ENCODE measurements at regions not wholly inside any gene's neighbourhood (a gene's known extent, or its start where the extent isn't known, plus 50 kb on each side); places are given as distances from the start of the nearest gene placed in this dataset.

DNA sequence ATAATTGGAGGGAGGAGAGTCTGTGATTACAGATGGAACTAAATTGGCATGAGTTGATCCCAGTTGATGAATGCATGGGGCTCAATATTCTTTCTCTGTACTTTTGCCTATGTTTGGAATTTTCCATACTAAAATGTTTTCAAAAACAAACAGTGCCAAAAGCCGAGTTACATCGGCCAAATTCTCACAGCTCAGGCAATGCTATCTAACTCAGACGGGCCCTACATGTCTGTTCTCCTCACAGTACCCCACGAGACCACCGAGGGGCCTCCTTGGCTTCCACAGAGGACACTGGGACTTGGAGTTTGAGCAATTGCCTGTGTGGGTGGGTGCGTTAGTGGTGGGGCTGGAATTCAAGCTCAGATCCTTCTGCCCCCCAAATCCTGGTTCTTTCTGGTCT, 413.2 kb downstream of the CDH26 start:
- DNase-seq (ENCODE audit: low read depth): no peak
- no peak overlapping the region for H3K4me3 ChIP-seq (ENCODE audit: control insufficient read depth, low read depth, low read length)
- TF ChIP-seq, protein P1, sequence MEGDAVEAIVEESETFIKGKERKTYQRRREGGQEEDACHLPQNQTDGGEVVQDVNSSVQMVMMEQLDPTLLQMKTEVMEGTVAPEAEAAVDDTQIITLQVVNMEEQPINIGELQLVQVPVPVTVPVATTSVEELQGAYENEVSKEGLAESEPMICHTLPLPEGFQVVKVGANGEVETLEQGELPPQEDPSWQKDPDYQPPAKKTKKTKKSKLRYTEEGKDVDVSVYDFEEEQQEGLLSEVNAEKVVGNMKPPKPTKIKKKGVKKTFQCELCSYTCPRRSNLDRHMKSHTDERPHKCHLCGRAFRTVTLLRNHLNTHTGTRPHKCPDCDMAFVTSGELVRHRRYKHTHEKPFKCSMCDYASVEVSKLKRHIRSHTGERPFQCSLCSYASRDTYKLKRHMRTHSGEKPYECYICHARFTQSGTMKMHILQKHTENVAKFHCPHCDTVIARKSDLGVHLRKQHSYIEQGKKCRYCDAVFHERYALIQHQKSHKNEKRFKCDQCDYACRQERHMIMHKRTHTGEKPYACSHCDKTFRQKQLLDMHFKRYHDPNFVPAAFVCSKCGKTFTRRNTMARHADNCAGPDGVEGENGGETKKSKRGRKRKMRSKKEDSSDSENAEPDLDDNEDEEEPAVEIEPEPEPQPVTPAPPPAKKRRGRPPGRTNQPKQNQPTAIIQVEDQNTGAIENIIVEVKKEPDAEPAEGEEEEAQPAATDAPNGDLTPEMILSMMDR (conservative IDR thresholded peaks at IDR 0.05; ENCODE audit: control insufficient read depth, insufficient read depth, low read depth, low read length): no peak

DNA sequence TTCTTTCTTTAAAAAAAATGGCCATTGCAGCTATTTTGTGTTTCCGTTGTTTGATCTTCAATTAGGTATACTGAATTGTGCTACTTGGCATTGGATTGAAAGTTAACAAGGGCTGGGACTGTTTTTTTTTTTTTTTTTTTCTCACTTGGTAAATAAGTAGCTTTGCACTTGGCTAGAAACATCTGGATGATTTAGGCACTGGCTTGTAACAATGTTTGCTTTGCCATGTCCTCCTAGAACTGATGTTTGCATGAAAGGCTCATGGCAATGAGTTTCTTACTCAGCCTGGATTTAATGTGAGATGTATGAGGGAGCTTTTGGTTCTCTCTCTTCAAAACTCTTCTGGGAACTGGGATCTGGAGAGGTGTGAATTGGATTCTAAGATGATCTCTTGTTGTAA, 414.1 kb downstream of the CDH26 start:
- no peak overlapping the region for H3K4me3 ChIP-seq (ENCODE audit: control insufficient read depth, low read depth, low read length)
- no peak for DNase-seq (ENCODE audit: low read depth)
- TF ChIP-seq, protein P1 (conservative IDR thresholded peaks at IDR 0.05; ENCODE audit: control insufficient read depth, insufficient read depth, low read depth, low read length): no peak

DNA sequence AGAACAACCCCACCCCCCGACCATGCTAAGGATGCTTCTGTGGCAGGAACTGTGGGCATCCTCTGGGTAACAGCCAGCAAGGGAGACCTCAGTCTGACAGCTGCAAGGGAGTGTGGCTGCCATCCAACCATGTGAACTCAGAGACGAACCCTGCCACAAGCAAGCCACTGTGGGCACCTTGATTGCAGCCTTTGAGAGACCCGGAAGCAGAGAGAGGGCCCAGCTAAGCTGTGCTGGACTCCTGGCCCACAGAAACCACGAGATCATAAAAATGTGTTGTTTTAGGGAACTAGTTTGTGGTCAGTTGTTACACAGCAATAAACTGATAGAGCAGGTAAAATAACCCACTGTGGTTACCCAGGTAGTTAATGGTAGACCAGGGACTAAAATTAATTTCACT, 414.6 kb downstream of the CDH26 start:
- DNase-seq (ENCODE audit: low read depth): no peak
- TF ChIP-seq, protein P1 (conservative IDR thresholded peaks at IDR 0.05; ENCODE audit: control insufficient read depth, insufficient read depth, low read depth, low read length): no peak
- H3K4me3 ChIP-seq (ENCODE audit: control insufficient read depth, low read depth, low read length): no peak overlapping the region

DNA sequence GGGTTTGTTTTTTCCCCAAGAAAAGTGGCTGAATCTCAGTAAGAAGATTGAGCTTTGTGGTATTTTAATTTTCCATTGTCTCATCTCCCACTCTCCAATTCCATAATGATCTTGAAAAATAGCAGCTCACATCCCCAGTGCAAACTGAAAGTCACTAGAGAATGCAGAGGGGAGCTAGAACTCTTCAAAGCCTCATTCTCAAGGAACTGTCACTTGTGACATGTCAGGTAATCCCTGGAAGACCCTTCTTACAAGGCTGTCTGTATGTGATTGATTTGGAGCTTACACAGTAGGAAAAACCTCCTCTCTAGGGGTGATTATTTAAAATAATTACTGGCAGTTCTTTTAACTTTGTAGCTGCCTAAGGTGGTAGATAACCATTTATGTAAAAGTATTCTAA, 420.4 kb downstream of the CDH26 start:
- DNase-seq (ENCODE audit: low read depth): no peak
- TF ChIP-seq, protein P1 (conservative IDR thresholded peaks at IDR 0.05; ENCODE audit: control insufficient read depth, insufficient read depth, low read depth, low read length): no peak
- H3K4me3 ChIP-seq (ENCODE audit: control insufficient read depth, low read depth, low read length): no peak overlapping the region

DNA sequence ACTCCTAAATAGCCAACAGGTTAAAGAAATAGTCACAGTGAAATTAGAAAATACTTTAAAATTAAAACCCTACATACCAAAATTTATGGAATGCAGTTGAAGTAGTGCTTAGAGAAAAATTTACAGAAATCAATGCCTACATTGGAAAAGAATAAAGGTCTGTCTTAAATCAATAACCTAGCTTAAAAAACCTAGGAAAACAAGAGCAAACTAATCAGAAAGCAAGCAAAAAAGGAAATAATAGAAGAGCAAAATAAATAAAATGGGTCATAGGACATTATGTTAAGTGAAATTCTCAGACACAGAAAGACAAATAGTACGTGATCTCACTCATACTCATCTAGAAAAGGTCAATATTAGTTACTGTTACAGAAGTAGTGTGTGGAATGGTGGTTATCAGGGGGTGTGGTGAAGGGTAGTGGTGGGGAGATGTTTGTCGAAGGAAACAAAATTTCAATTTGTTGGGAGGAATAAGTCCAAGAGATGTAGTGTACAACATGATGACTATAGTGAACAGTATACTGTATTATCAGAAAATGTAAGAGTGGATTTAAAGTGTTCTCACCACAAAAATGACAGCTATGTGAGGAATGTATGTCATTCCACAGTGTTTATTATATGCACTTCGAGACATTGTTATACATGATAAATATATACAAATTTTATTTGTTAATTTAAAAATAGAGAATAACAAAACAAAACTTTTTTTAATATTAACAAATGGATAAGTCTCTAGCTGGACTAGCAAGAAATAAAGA, 423.6 kb downstream of the CDH26 start:
- H3K4me3 ChIP-seq (ENCODE audit: control insufficient read depth, low read depth, low read length): no peak overlapping the region
- no peak for DNase-seq (ENCODE audit: low read depth)
- TF ChIP-seq, protein P1 (conservative IDR thresholded peaks at IDR 0.05; ENCODE audit: control insufficient read depth, insufficient read depth, low read depth, low read length): no peak

DNA sequence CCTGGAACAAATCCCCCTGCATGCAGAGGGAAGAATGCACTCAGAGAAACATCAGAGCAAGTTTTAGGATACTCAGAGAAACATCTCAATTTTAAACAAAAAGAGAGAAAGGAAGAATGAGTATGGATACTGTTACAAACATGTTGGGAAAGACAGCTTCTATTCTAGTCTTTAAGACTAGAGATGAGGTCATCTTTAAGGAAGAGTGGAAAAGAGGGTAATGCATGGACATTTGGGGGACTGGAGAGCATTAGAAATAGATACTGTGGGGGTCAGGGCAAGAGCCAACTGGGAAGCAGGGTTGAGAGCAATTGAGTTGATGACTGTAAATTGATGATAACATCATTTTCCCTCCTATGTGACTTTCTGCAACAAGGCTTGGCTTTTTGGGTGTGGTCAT, 431.2 kb downstream of the CDH26 start:
- DNase-seq (ENCODE audit: low read depth): no peak
- H3K4me3 ChIP-seq (ENCODE audit: control insufficient read depth, low read depth, low read length): no peak overlapping the region
- TF ChIP-seq, protein P1 (conservative IDR thresholded peaks at IDR 0.05; ENCODE audit: control insufficient read depth, insufficient read depth, low read depth, low read length): no peak

All from fibroblast of mammary gland (primary cell).